ENCODE measurements at regions not wholly inside any gene's neighbourhood (a gene's known extent, or its start where the extent isn't known, plus 50 kb on each side); places are given as distances from the start of the nearest gene placed in this dataset.

DNA sequence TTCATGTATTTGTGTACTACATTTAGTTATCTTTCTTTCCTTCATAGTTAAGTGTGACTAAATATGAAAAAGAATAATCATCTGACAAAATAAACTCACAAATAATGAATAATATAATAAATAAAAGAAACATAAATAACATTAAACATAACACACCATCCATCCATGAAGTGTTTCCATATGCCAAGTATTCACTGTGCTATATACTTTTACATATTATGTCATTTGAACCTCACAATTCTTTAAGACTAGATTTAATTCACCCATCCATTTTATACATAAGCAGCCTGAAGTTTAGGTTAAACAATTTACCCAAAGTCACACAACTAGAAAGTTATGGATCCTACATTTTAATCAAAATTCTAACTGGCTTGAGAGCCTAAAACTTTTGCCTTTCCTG, 549.4 kb upstream of the HS3ST5 start:
- no TSS peak for BruUV-seq (replicated peaks)
- POLR2A ChIA-PET = no interaction called here
- CTCF ChIA-PET = no interaction called here

More for the DNA sequence above, 549.4 kb upstream of the HS3ST5 start:
- dilution Hi-C loops (cut with MboI; ENCODE audit: extremely low pct_ligation_motif_present, low sequenced_read_pairs) = no loop called here
- Histone ChIP-seq H2AFZ (ENCODE audit: low read depth, low read length) (no peak overlapping the region), H3K4me2 (ENCODE audit: insufficient read depth, low read length) (no peak overlapping the region), H3K27me3 (ENCODE audit: control insufficient read depth in 2 of 2, insufficient read depth in 2 of 2, low read length in 2 of 2) (no peaks in the 10 kb centered on the region), H4K20me1 (replicated peaks; ENCODE audit: control insufficient read depth, extremely low read depth, insufficient read depth, low read length) (no peaks in the 10 kb centered on the region), H3K4me3 (replicated peaks in 1 of 3; ENCODE audit: insufficient read depth in 1 of 3, low read depth in 1 of 3, low read length in 3 of 3) (no peak overlapping the region), H3K4me1 (ENCODE audit: control insufficient read depth, extremely low read depth, insufficient read depth, low read length) (no peaks in the 10 kb centered on the region), H3K27ac (ENCODE audit: insufficient read depth, low read depth, low read length) (no peak overlapping the region), H3K9me3 (replicated peaks; ENCODE audit: control insufficient read depth, insufficient read depth, low read length) (peaks cover 3% of the 10 kb centered on the region), H3K36me3 (ENCODE audit: control insufficient read depth in 2 of 2, extremely low read depth in 1 of 2, insufficient read depth in 2 of 2, low read length in 2 of 2) (no peaks in the 10 kb centered on the region), H3K79me2 (ENCODE audit: control insufficient read depth, insufficient read depth, low read length) (no peaks in the 10 kb centered on the region), H3K9me1 (replicated peaks; ENCODE audit: control insufficient read depth, extremely low read depth, insufficient read depth, low read length) (no peaks in the 10 kb centered on the region), H3K9ac (replicated peaks; ENCODE audit: extremely low read depth, insufficient read depth, low read length) (no peak overlapping the region)
- TF ChIP-seq JUN (IDR thresholded peaks at IDR 0.05; ENCODE audit: borderline replicate concordance, insufficient read depth, insufficient read length, low read depth) = no peak
- TF ChIP-seq, protein P1, sequence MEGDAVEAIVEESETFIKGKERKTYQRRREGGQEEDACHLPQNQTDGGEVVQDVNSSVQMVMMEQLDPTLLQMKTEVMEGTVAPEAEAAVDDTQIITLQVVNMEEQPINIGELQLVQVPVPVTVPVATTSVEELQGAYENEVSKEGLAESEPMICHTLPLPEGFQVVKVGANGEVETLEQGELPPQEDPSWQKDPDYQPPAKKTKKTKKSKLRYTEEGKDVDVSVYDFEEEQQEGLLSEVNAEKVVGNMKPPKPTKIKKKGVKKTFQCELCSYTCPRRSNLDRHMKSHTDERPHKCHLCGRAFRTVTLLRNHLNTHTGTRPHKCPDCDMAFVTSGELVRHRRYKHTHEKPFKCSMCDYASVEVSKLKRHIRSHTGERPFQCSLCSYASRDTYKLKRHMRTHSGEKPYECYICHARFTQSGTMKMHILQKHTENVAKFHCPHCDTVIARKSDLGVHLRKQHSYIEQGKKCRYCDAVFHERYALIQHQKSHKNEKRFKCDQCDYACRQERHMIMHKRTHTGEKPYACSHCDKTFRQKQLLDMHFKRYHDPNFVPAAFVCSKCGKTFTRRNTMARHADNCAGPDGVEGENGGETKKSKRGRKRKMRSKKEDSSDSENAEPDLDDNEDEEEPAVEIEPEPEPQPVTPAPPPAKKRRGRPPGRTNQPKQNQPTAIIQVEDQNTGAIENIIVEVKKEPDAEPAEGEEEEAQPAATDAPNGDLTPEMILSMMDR (IDR thresholded peaks at IDR 0.05; ENCODE audit: extremely low read depth in 1 of 2, insufficient read depth in 1 of 2, low read depth in 1 of 2, low read length in 2 of 2) = no peak
- TF ChIP-seq POLR2AphosphoS5 (IDR thresholded peaks at IDR 0.05; ENCODE audit: insufficient read depth, low read depth, low read length) = no peak
- no peak for TF ChIP-seq MYC (IDR thresholded peaks at IDR 0.05; ENCODE audit: low read depth, low read length)
- TF ChIP-seq, protein P2, sequence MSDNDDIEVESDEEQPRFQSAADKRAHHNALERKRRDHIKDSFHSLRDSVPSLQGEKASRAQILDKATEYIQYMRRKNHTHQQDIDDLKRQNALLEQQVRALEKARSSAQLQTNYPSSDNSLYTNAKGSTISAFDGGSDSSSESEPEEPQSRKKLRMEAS (IDR thresholded peaks at IDR 0.05; ENCODE audit: insufficient read depth, insufficient read length) = no peak
- TF ChIP-seq EZH2 (IDR thresholded peaks at IDR 0.05; ENCODE audit: borderline replicate concordance, low read depth, low read length, severe bottlenecking) = no peak
- no peak for TF ChIP-seq POLR2A (IDR thresholded peaks at IDR 0.05; ENCODE audit: low read depth, low read length)
- no peak for TF ChIP-seq GATA2 (IDR thresholded peaks at IDR 0.05; ENCODE audit: insufficient read depth, insufficient read length, low read depth, low read length)
- no peak for TF ChIP-seq FOS (IDR thresholded peaks at IDR 0.05; ENCODE audit: borderline replicate concordance, insufficient read depth, low read length)
- intact Hi-C loops (cut with micrococcal nuclease) = no loop called here
- DNase-seq (ENCODE audit: low read depth, low spot score) (no peak), FAIRE-seq (no peak)
